SK-N-SH (cell line): ENCODE measurements at regions not wholly inside any gene's neighbourhood (a gene's known extent, or its start where the extent isn't known, plus 50 kb on each side); places are given as distances from the start of the nearest gene placed in this dataset.

Experiments used
- CTCF ChIA-PET: fragments of 300-600, 350-600 bp; formaldehyde crosslinking; extraction: SDS; loops from one replicate; lab custom pipeline; 2021; lab: Yijun Ruan, JAX
- POLR2A ChIA-PET: fragments of 350-600 bp; sonication (Branson Sonifier 250); formaldehyde crosslinking; extraction: SDS; loops from one replicate; lab custom pipeline; 2020; ENCODE audit warnings: antibody characterized with exemption, inconsistent platforms; lab: Yijun Ruan, JAX
- DNase-seq: peaks from one replicate; pipeline ENCODE4 v3.0.0; 2012
- H2AFZ ChIP-seq: fragments of 200-600 bp; sonication (generic); 2 replicates; pipeline ENCODE4 v1.8.1; 2016; ENCODE audit warnings: antibody characterized with exemption, mild to moderate bottlenecking, low read depth
- H3F3A ChIP-seq: fragments of 200-600 bp; sonication (generic); replicated peaks from 2 replicates; pipeline ENCODE3; 2016; ENCODE audit warnings: antibody characterized with exemption, mild to moderate bottlenecking; ENCODE audit not compliant: insufficient read depth
- H3K27ac ChIP-seq, 2 experiments: fragments of 200-500 bp in 1 of 2; fragments of 200-600 bp in 1 of 2; sonication (Bioruptor generic) in 1 of 2; sonication (generic), shearing (Covaris generic) in 1 of 2; 2 replicates each; pipeline versions ENCODE4 v1.5.1 to v1.6.1; 2014 to 2016; ENCODE audit warnings: low read depth in 2 of 2, inconsistent platforms in 1 of 2, low read length in 1 of 2, mild to moderate bottlenecking in 1 of 2, mixed read lengths in 1 of 2
- H3K27me3 ChIP-seq: fragments of 200-600 bp; sonication (generic), shearing (Covaris generic); 2 replicates; pipeline ENCODE4 v1.6.1; 2016; ENCODE audit warnings: mixed run types; ENCODE audit not compliant: insufficient read depth
- H3K36me3 ChIP-seq, 2 experiments: fragments of 200-500 bp in 1 of 2; fragments of 200-600 bp in 1 of 2; sonication (Bioruptor generic) in 1 of 2; sonication (generic) in 1 of 2; replicated peaks in 1 of 2; 2 replicates each; pipeline versions ENCODE3 to v1.5.1; 2014 to 2016; ENCODE audit warnings: low read length in 1 of 2, mild to moderate bottlenecking in 1 of 2; ENCODE audit not compliant: insufficient read depth in 2 of 2, control insufficient read depth in 1 of 2
- H3K4me1 ChIP-seq, 2 experiments: fragments of 200-500 bp in 1 of 2; fragments of 200-600 bp in 1 of 2; sonication (Bioruptor generic) in 1 of 2; sonication (generic), shearing (Covaris generic) in 1 of 2; 2 replicates each; pipeline versions ENCODE4 v1.5.1 to v1.6.1; 2014 to 2016; ENCODE audit warnings: low read depth in 1 of 2, low read length in 1 of 2, mixed run types in 1 of 2; ENCODE audit not compliant: insufficient read depth in 2 of 2, control insufficient read depth in 1 of 2
- H3K4me2 ChIP-seq: fragments of 200-600 bp; sonication (generic), shearing (Covaris generic); 2 replicates; pipeline ENCODE4 v1.6.1; 2017; ENCODE audit warnings: mixed run types
- H3K4me3 ChIP-seq, 2 experiments: fragments of 200-500 bp in 1 of 2; fragments of 200-600 bp in 1 of 2; sonication (Bioruptor generic) in 1 of 2; sonication (generic), shearing (Covaris generic) in 1 of 2; 2 replicates each; pipeline versions ENCODE4 v1.5.1 to v1.8.1; 2014 to 2016; ENCODE audit warnings: low read depth in 2 of 2, inconsistent platforms in 1 of 2, low read length in 1 of 2, mild to moderate bottlenecking in 1 of 2, mixed read lengths in 1 of 2, moderate library complexity in 1 of 2
- H3K79me2 ChIP-seq: fragments of 200-600 bp; sonication (generic); 2 replicates; pipeline ENCODE4 v1.8.1; 2017; ENCODE audit warnings: mild to moderate bottlenecking; ENCODE audit not compliant: insufficient read depth
- H3K9ac ChIP-seq: fragments of 200-600 bp; sonication (generic); 2 replicates; pipeline ENCODE4 v1.6.1; 2017; ENCODE audit warnings: mixed run types
- H3K9me2 ChIP-seq: fragments of 200-600 bp; sonication (generic); 2 replicates; pipeline ENCODE4 v1.6.1; 2017; ENCODE audit warnings: mixed run types
- H3K9me3 ChIP-seq: fragments of 200-600 bp; sonication (generic); 2 replicates; pipeline ENCODE4 v1.6.1; 2017; ENCODE audit warnings: mixed run types, mild to moderate bottlenecking, moderate library complexity
- H4K20me1 ChIP-seq: fragments of 200-600 bp; sonication (generic); 2 replicates; pipeline ENCODE4 v1.6.1; 2017; ENCODE audit warnings: mild to moderate bottlenecking, mixed run types; ENCODE audit not compliant: insufficient read depth
- CHD2 ChIP-seq: fragments of 150-350 bp; IDR thresholded peaks from 2 replicates; pipeline ENCODE4 v1.6.1; 2018; ENCODE audit warnings: low read length; ENCODE audit not compliant: partially characterized antibody
- ELF1 ChIP-seq: IDR thresholded peaks from 2 replicates; pipeline ENCODE4 v1.4.0; 2012
- FOSL2 ChIP-seq: IDR thresholded peaks from 2 replicates; pipeline ENCODE4 v1.4.0; 2012; ENCODE audit warnings: low read depth, mild to moderate bottlenecking, moderate library complexity, borderline replicate concordance
- FOXJ3 ChIP-seq: sonication (generic); formaldehyde crosslinking; IDR thresholded peaks from 2 replicates; pipeline ENCODE4 v1.5.1; 2020; ENCODE audit warnings: mild to moderate bottlenecking, missing genetic modification reagents
- FOXM1 ChIP-seq: IDR thresholded peaks from 2 replicates; pipeline ENCODE4 v1.4.0; 2012; ENCODE audit warnings: low read depth, mild to moderate bottlenecking
- GATA2 ChIP-seq: sonication (generic); formaldehyde crosslinking; IDR thresholded peaks from 2 replicates; pipeline ENCODE4 v1.5.0; 2020; ENCODE audit warnings: mild to moderate bottlenecking, missing genetic modification reagents
- JUND ChIP-seq: IDR thresholded peaks from 2 replicates; pipeline ENCODE4 v1.4.0; 2012
- NFIC ChIP-seq: IDR thresholded peaks from 2 replicates; pipeline ENCODE4 v1.4.0; 2012; ENCODE audit warnings: borderline replicate concordance
- RAD21 ChIP-seq: IDR thresholded peaks from 2 replicates; pipeline ENCODE4 v1.6.1; 2012; ENCODE audit warnings: mild to moderate bottlenecking, low read length
- RCOR1 ChIP-seq: fragments of 150-350 bp; IDR thresholded peaks from 2 replicates; pipeline ENCODE4 v1.6.1; 2017; ENCODE audit warnings: antibody characterized with exemption, low read length
- RFX5 ChIP-seq: IDR thresholded peaks from 2 replicates; pipeline ENCODE4 v1.6.1; 2012; ENCODE audit warnings: mild to moderate bottlenecking, improper control_type of control experiment, low read length
- TAF1 ChIP-seq: IDR thresholded peaks from 2 replicates; pipeline ENCODE4 v1.6.1; 2012; ENCODE audit warnings: low read depth, mild to moderate bottlenecking, low read length, moderate library complexity, borderline replicate concordance
- TCF12 ChIP-seq: IDR thresholded peaks from 2 replicates; pipeline ENCODE4 v1.4.0; 2012
- WGBS: methylation state at CpG from one replicate; pipeline ENCODE4 v1.1.6; 2017; ENCODE audit warnings: low lambda C conversion rate; 5-methylcytosine and 5-hydroxymethylcytosine counted together
- TF ChIP-seq, protein P1 (sequence below): IDR thresholded peaks from 2 replicates; pipeline ENCODE4 v1.4.0; 2012; ENCODE audit warnings: low read depth, borderline replicate concordance
- TF ChIP-seq, protein P2 (sequence below): fragments of 150-350 bp; IDR thresholded peaks from 2 replicates; pipeline ENCODE4 v1.6.1; 2017; ENCODE audit warnings: antibody characterized with exemption, low read length, low read depth, borderline replicate concordance
- TF ChIP-seq, protein P3 (sequence below): IDR thresholded peaks from 2 replicates; pipeline ENCODE4 v1.4.0; 2012; ENCODE audit warnings: low read depth, borderline replicate concordance
- TF ChIP-seq, protein P4 (sequence below): fragments of 150-350 bp; IDR thresholded peaks from 2 replicates; pipeline ENCODE4 v1.6.1; 2016; ENCODE audit warnings: mild to moderate bottlenecking, low read depth, low read length
- TF ChIP-seq, protein P5 (sequence below): fragments of 200-600 bp; sonication (generic); IDR thresholded peaks from 2 replicates; pipeline ENCODE4 v1.6.1; 2017; ENCODE audit warnings: antibody characterized with exemption, mild to moderate bottlenecking, moderate library complexity

DNA sequence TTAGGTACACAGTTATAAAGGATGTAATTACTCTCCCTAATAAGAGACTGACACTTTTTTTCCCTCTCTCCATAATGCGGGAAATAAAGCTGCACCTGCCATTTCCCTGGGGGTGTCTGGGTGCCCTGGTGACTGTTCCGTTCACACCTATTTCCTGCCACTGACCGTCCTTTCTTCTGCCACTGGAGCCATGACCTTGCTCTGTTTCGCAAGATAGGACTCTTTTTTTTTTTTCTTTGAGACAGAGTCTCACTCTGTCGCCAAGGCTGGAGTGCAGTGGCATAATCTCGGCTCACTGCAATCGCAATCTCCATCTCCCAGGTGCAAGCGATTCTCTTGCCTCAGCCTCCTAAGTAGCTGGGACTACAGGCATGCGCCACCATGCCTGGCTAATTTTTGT is 66.1 kb upstream of the SERBP1 start:
- H3K4me3 ChIP-seq = no peak overlapping the region
- no peaks in the 10 kb centered on the region for H3K36me3 ChIP-seq
- H3K27me3 ChIP-seq = no peaks in the 10 kb centered on the region
- no peak overlapping the region for H2AFZ ChIP-seq
- 83% methylated on average over 9 of the region's 9 CpGs for WGBS
- POLR2A ChIA-PET = interaction anchor here (0.6 kb wide), 1 partner anchor 8 kb away, joined by 3 read pairs; no protein-coding TSS in a partner anchor
- TF ChIP-seq RFX5 (no peak), RAD21 (no peak), FOSL2 (no peak), TCF12 (no peak)
- TF ChIP-seq, protein P1, sequence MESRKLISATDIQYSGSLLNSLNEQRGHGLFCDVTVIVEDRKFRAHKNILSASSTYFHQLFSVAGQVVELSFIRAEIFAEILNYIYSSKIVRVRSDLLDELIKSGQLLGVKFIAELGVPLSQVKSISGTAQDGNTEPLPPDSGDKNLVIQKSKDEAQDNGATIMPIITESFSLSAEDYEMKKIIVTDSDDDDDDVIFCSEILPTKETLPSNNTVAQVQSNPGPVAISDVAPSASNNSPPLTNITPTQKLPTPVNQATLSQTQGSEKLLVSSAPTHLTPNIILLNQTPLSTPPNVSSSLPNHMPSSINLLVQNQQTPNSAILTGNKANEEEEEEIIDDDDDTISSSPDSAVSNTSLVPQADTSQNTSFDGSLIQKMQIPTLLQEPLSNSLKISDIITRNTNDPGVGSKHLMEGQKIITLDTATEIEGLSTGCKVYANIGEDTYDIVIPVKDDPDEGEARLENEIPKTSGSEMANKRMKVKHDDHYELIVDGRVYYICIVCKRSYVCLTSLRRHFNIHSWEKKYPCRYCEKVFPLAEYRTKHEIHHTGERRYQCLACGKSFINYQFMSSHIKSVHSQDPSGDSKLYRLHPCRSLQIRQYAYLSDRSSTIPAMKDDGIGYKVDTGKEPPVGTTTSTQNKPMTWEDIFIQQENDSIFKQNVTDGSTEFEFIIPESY = no peak
- TF ChIP-seq, protein P2, sequence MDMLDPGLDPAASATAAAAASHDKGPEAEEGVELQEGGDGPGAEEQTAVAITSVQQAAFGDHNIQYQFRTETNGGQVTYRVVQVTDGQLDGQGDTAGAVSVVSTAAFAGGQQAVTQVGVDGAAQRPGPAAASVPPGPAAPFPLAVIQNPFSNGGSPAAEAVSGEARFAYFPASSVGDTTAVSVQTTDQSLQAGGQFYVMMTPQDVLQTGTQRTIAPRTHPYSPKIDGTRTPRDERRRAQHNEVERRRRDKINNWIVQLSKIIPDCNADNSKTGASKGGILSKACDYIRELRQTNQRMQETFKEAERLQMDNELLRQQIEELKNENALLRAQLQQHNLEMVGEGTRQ = no peak
- no peak overlapping the region for H3K4me2 ChIP-seq
- H3K79me2 ChIP-seq = no peaks in the 10 kb centered on the region
- H4K20me1 ChIP-seq = no peaks in the 10 kb centered on the region
- CTCF ChIA-PET = interaction anchor here (0.9 to 4.0 kb wide), 5 partner anchors 27 to 500 kb away, joined by 3 to 12 read pairs (median 3); no protein-coding TSS in a partner anchor
- H3K4me1 ChIP-seq = peaks cover 0 to 3% of the 10 kb centered on the region in 2 experiments; a peak in 1 of 4 replicates
- H3F3A ChIP-seq = no peaks in the 10 kb centered on the region
- no peak overlapping the region for H3K9ac ChIP-seq
- no peak for DNase-seq
- no peaks in the 10 kb centered on the region for H3K9me2 ChIP-seq
- no peaks in the 10 kb centered on the region for H3K9me3 ChIP-seq
- H3K27ac ChIP-seq = no peak overlapping the region

DNA sequence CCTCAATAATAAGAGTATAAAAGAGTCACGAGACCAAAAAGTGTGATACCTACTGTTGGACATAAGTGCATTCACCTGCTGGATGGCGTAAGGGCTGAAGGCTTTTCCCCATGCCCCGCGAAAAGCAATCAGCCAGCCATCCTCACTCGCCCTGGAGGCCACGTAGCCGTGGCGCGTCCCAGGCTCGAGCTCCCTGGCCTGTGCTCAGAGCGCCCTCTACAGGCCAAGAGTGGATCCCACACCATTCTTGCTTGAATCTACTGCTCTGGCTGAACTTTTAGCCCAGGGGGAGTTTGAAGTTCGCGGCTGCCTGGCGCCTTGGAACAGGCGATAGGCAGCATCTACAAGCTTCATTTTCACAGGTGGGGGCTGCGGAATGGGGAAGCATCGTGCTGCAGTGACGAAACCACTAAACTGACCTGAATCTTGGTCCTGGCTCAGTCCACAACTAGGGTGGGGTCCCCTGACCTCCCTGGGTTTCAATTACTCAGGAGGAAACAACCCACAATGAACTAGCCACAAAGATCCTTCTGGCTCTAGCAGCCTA is 70.3 kb upstream of the SERBP1 start:
- WGBS = 2% methylated on average over 10 of the region's 18 CpGs
- TF ChIP-seq TCF12 = no peak
- no peak for TF ChIP-seq TAF1
- TF ChIP-seq FOXJ3 = no peak
- TF ChIP-seq FOXM1 = no peak
- no peak for TF ChIP-seq NFIC
- TF ChIP-seq, protein P1 = no peak
- peak; percentile 67; the same call in 1 of the 2 replicates for TF ChIP-seq RCOR1
- peak; percentile 43 for TF ChIP-seq CHD2
- TF ChIP-seq RAD21 = peak; percentile 100
- no peak for TF ChIP-seq GATA2 (CRISPR knock-in tag)
- TF ChIP-seq, protein P3, sequence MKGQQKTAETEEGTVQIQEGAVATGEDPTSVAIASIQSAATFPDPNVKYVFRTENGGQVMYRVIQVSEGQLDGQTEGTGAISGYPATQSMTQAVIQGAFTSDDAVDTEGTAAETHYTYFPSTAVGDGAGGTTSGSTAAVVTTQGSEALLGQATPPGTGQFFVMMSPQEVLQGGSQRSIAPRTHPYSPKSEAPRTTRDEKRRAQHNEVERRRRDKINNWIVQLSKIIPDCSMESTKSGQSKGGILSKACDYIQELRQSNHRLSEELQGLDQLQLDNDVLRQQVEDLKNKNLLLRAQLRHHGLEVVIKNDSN = no peak
- TF ChIP-seq, protein P4, sequence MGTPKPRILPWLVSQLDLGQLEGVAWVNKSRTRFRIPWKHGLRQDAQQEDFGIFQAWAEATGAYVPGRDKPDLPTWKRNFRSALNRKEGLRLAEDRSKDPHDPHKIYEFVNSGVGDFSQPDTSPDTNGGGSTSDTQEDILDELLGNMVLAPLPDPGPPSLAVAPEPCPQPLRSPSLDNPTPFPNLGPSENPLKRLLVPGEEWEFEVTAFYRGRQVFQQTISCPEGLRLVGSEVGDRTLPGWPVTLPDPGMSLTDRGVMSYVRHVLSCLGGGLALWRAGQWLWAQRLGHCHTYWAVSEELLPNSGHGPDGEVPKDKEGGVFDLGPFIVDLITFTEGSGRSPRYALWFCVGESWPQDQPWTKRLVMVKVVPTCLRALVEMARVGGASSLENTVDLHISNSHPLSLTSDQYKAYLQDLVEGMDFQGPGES = no peak
- no peak for TF ChIP-seq JUND
- TF ChIP-seq, protein P5, sequence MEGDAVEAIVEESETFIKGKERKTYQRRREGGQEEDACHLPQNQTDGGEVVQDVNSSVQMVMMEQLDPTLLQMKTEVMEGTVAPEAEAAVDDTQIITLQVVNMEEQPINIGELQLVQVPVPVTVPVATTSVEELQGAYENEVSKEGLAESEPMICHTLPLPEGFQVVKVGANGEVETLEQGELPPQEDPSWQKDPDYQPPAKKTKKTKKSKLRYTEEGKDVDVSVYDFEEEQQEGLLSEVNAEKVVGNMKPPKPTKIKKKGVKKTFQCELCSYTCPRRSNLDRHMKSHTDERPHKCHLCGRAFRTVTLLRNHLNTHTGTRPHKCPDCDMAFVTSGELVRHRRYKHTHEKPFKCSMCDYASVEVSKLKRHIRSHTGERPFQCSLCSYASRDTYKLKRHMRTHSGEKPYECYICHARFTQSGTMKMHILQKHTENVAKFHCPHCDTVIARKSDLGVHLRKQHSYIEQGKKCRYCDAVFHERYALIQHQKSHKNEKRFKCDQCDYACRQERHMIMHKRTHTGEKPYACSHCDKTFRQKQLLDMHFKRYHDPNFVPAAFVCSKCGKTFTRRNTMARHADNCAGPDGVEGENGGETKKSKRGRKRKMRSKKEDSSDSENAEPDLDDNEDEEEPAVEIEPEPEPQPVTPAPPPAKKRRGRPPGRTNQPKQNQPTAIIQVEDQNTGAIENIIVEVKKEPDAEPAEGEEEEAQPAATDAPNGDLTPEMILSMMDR = peak; percentile 94
- TF ChIP-seq ELF1 = no peak
- TF ChIP-seq FOSL2 = no peak

More for the DNA sequence above, 70.3 kb upstream of the SERBP1 start:
- Histone ChIP-seq H3K36me3 (no peaks in the 10 kb centered on the region), H3K4me2 (peak overlapping the region; percentile 64), H3K4me3 (peak overlapping the region in 1 of 2 experiments; percentile 55; a peak in 1 of 4 replicates), H4K20me1 (no peaks in the 10 kb centered on the region), H3K79me2 (no peaks in the 10 kb centered on the region), H3F3A (no peaks in the 10 kb centered on the region), H3K27me3 (no peaks in the 10 kb centered on the region; the same call in 1 of the 2 replicates), H3K9ac (no peak overlapping the region), H3K9me2 (no peaks in the 10 kb centered on the region), H3K4me1 (peaks cover 0 to 3% of the 10 kb centered on the region in 2 experiments; a peak in 1 of 4 replicates), H2AFZ (0 out of 2 replicates have a peak overlapping the region, but pooled peaks have one; percentile 27), H3K27ac (no peak overlapping the region), H3K9me3 (no peaks in the 10 kb centered on the region)
- peak; percentile 88 for DNase-seq
- CTCF ChIA-PET = interaction anchor here (0.5 to 4.8 kb wide), 81 partner anchors 9 to 742 kb away, joined by 3 to 125 read pairs (median 5); partner anchors contain the start of genes DNAI4, MIER1 and SERBP1
- POLR2A ChIA-PET = no interaction called here
